Colon (tissue), 2 donors: ENCODE measurements at regions not wholly inside any gene's neighbourhood (a gene's known extent, or its start where the extent isn't known, plus 50 kb on each side); places are given as distances from the start of the nearest gene placed in this dataset.

Experiments
- FAIRE-seq: peaks from 2 replicates; lab custom pipeline; 2012; peaks lifted over from hg19 to GRCh38; lab: Jason Lieb, UNC
- donor health status: control.
- donor health status: control.

GRCh38 chr2:238790126-238790832 is 57.6 kb upstream of the TWIST2 start:
- FAIRE-seq = no peak

- FAIRE-seq = no peak
These were observed 57.1 kb upstream of the TWIST2 start for GRCh38 chr2:238790833-238791230.

- FAIRE-seq = no peak
These were observed 56.5 kb upstream of the TWIST2 start for GRCh38 chr2:238791354-238791753.

- FAIRE-seq = no peak
These were observed 54.6 kb upstream of the TWIST2 start for GRCh38 chr2:238793306-238793705.

- FAIRE-seq = no peak
These were observed 54.0 kb upstream of the TWIST2 start for GRCh38 chr2:238793801-238794449.

- FAIRE-seq = no peak
These were observed 51.5 kb upstream of the TWIST2 start for GRCh38 chr2:238796223-238796885.

- no peak for FAIRE-seq
These were observed 50.3 kb upstream of the TWIST2 start for GRCh38 chr2:238797537-238797936.
